Mesenchymal stem cell (in vitro differentiated cells and primary cell): ENCODE measurements at regions not wholly inside any gene's neighbourhood (a gene's known extent, or its start where the extent isn't known, plus 50 kb on each side); places are given as distances from the start of the nearest gene placed in this dataset.

Source experiments
- DNase-seq: peaks from one replicate; pipeline ENCODE4 v3.0.0-alpha.2; 2013
- H2AFZ ChIP-seq: one replicate; pipeline ENCODE4 v1.6.1; 2013; ENCODE audit warnings: low read depth, mild to moderate bottlenecking, control low read depth, inconsistent platforms, low read length, moderate library complexity
- H2AK5ac ChIP-seq: 2 replicates; pipeline ENCODE4 v1.6.1; 2013; ENCODE audit warnings: low read length, moderate library complexity, mild to moderate bottlenecking, inconsistent platforms; ENCODE audit not compliant: severe bottlenecking
- H2BK120ac ChIP-seq: one replicate; pipeline ENCODE4 v1.6.1; 2013; ENCODE audit warnings: low read depth, mild to moderate bottlenecking, inconsistent platforms, low read length, moderate library complexity
- H2BK12ac ChIP-seq, 2 experiments: one replicate each; pipeline ENCODE4 v1.6.1; 2013; ENCODE audit warnings: inconsistent platforms in 2 of 2, low read length in 2 of 2, mild to moderate bottlenecking in 2 of 2, moderate library complexity in 2 of 2, control low read depth in 1 of 2
- H2BK15ac ChIP-seq: one replicate; pipeline ENCODE4 v1.6.1; 2013; ENCODE audit warnings: mild to moderate bottlenecking, low read depth, inconsistent platforms; ENCODE audit not compliant: poor library complexity, severe bottlenecking
- H2BK5ac ChIP-seq: 2 replicates; pipeline ENCODE4 v1.6.1; 2013; ENCODE audit warnings: low read depth, mild to moderate bottlenecking, low read length, control low read depth, inconsistent platforms; ENCODE audit not compliant: poor library complexity, severe bottlenecking
- H3K14ac ChIP-seq, 2 experiments: one replicate each; pipeline ENCODE4 v1.6.1; 2013; ENCODE audit warnings: inconsistent platforms in 2 of 2, low read length in 2 of 2, control low read depth in 1 of 2, mild to moderate bottlenecking in 1 of 2, moderate library complexity in 1 of 2
- H3K18ac ChIP-seq, 2 experiments: one replicate each; pipeline ENCODE4 v1.6.1; 2013; ENCODE audit warnings: inconsistent platforms in 2 of 2, low read length in 2 of 2, control low read depth in 1 of 2, low read depth in 1 of 2, mild to moderate bottlenecking in 1 of 2
- H3K23ac ChIP-seq, 2 experiments: one replicate each; pipeline ENCODE4 v1.6.1; 2013; ENCODE audit warnings: inconsistent platforms in 2 of 2, low read length in 2 of 2, mild to moderate bottlenecking in 2 of 2, moderate library complexity in 2 of 2, control low read depth in 1 of 2
- H3K27ac ChIP-seq: 2 replicates; pipeline ENCODE4 v1.5.1; 2013; ENCODE audit warnings: mild to moderate bottlenecking, moderate library complexity, low read length, control low read depth, inconsistent platforms; ENCODE audit not compliant: poor library complexity, severe bottlenecking
- H3K27me3 ChIP-seq, 2 experiments: 2 replicates each; pipeline versions ENCODE4 v1.6.1 to v1.7.0; 2013; ENCODE audit warnings: low read length in 2 of 2, mild to moderate bottlenecking in 2 of 2, moderate library complexity in 2 of 2, control low read depth in 1 of 2, inconsistent platforms in 1 of 2; ENCODE audit not compliant: control insufficient read depth in 1 of 2, insufficient read depth in 1 of 2
- H3K36me3 ChIP-seq, 2 experiments: 2 replicates each; pipeline versions ENCODE4 v1.6.1 to v1.7.0; 2013; ENCODE audit warnings: low read length in 2 of 2, control low read depth in 1 of 2, inconsistent platforms in 1 of 2, low read depth in 1 of 2, mild to moderate bottlenecking in 1 of 2; ENCODE audit not compliant: insufficient read depth in 2 of 2, control insufficient read depth in 1 of 2
- H3K4ac ChIP-seq, 2 experiments: one replicate each; pipeline ENCODE4 v1.6.1; 2013; ENCODE audit warnings: inconsistent platforms in 2 of 2, low read length in 2 of 2, mild to moderate bottlenecking in 2 of 2, moderate library complexity in 2 of 2, control low read depth in 1 of 2, low read depth in 1 of 2
- H3K4me1 ChIP-seq: 2 replicates; pipeline ENCODE4 v1.6.1; 2013; ENCODE audit warnings: low read depth, low read length, control low read depth; ENCODE audit not compliant: control insufficient read depth, insufficient read depth
- H3K4me2 ChIP-seq: 2 replicates; pipeline ENCODE4 v1.6.1; 2013; ENCODE audit warnings: low read length, mild to moderate bottlenecking, inconsistent platforms; ENCODE audit not compliant: poor library complexity, severe bottlenecking
- H3K4me3 ChIP-seq, 2 experiments: 2 replicates each; pipeline versions ENCODE4 v1.5.1 to v1.7.0; 2013; ENCODE audit warnings: low read length in 2 of 2, mild to moderate bottlenecking in 2 of 2, control low read depth in 1 of 2, low read depth in 1 of 2; ENCODE audit not compliant: insufficient read depth in 1 of 2
- H3K79me1 ChIP-seq: replicated peaks from 2 replicates; pipeline ENCODE4 v1.6.1; 2013; ENCODE audit warnings: mild to moderate bottlenecking, control low read depth, low read length, inconsistent platforms; ENCODE audit not compliant: poor library complexity, severe bottlenecking
- H3K9ac ChIP-seq: 2 replicates; pipeline ENCODE4 v1.7.0; 2013; ENCODE audit warnings: mild to moderate bottlenecking, low read length, moderate library complexity
- H3K9me3 ChIP-seq: 2 replicates; pipeline ENCODE4 v1.7.0; 2013; ENCODE audit warnings: mild to moderate bottlenecking, low read length; ENCODE audit not compliant: control insufficient read depth
- H4K8ac ChIP-seq: one replicate; pipeline ENCODE4 v1.6.1; 2013; ENCODE audit warnings: inconsistent platforms, mild to moderate bottlenecking, low read length, moderate library complexity
- H4K91ac ChIP-seq: one replicate; pipeline ENCODE4 v1.6.1; 2013; ENCODE audit warnings: mild to moderate bottlenecking, low read length, inconsistent platforms
- WGBS: methylation state at CpG from one replicate; pipeline ENCODE4 v1.1.7; 2013; ENCODE audit warnings: mixed read lengths; 5-methylcytosine and 5-hydroxymethylcytosine counted together

- WGBS = 59% methylated on average over 2 of the region's 2 CpGs
- Histone ChIP-seq H3K4ac (no peak overlapping the region), H4K91ac (no peak overlapping the region), H3K14ac (no peak overlapping the region), H3K23ac (no peak overlapping the region), H2BK5ac (no peak overlapping the region), H3K27ac (no peak overlapping the region), H3K36me3 (no peaks in the 10 kb centered on the region), H2BK120ac (no peak overlapping the region), H3K4me3 (no peak overlapping the region), H3K9me3 (no peaks in the 10 kb centered on the region), H3K27me3 (no peaks in the 10 kb centered on the region), H2BK15ac (no peak overlapping the region), H2AFZ (no peak overlapping the region), H3K9ac (no peak overlapping the region), H2AK5ac (no peak overlapping the region), H3K18ac (no peak overlapping the region), H4K8ac (no peak overlapping the region), H3K79me1 (no peaks in the 10 kb centered on the region), H2BK12ac (no peak overlapping the region), H3K4me2 (no peak overlapping the region), H3K4me1 (peaks cover 9% of the 10 kb centered on the region)
- no peak for DNase-seq
These were observed 1043.0 kb upstream of the POU3F3 start for GRCh38 chr2:103810875-103811274.

- H2BK5ac ChIP-seq = no peak overlapping the region
- no peak overlapping the region for H3K23ac ChIP-seq
- H3K9ac ChIP-seq = no peak overlapping the region
- no peak overlapping the region for H3K4me3 ChIP-seq
- peaks cover 8% of the 10 kb centered on the region for H3K4me1 ChIP-seq
- H3K36me3 ChIP-seq = no peaks in the 10 kb centered on the region
- no peak overlapping the region for H2AK5ac ChIP-seq
- H4K91ac ChIP-seq = no peak overlapping the region
- H3K9me3 ChIP-seq = no peaks in the 10 kb centered on the region
- H2BK15ac ChIP-seq = no peak overlapping the region
- no peak overlapping the region for H2AFZ ChIP-seq
- no peak for DNase-seq
- no peak overlapping the region for H3K14ac ChIP-seq
- no CpG with 5 or more reads among the region's 3 CpGs for WGBS
- no peak overlapping the region for H3K27ac ChIP-seq
- no peak overlapping the region for H3K18ac ChIP-seq
- no peak overlapping the region for H3K4ac ChIP-seq
- H2BK12ac ChIP-seq = no peak overlapping the region
- no peak overlapping the region for H2BK120ac ChIP-seq
- H3K27me3 ChIP-seq = no peaks in the 10 kb centered on the region
- no peak overlapping the region for H4K8ac ChIP-seq
- no peak overlapping the region for H3K4me2 ChIP-seq
- no peaks in the 10 kb centered on the region for H3K79me1 ChIP-seq
These were observed 1039.9 kb upstream of the POU3F3 start for GRCh38 chr2:103814016-103814415.

- no peaks in the 10 kb centered on the region for H3K9me3 ChIP-seq
- H4K91ac ChIP-seq = no peak overlapping the region
- no peak overlapping the region for H2AK5ac ChIP-seq
- no peak overlapping the region for H3K4me3 ChIP-seq
- no peak overlapping the region for H3K23ac ChIP-seq
- no peak for DNase-seq
- H3K4ac ChIP-seq = no peak overlapping the region
- H3K9ac ChIP-seq = no peak overlapping the region
- H2BK120ac ChIP-seq = no peak overlapping the region
- H3K79me1 ChIP-seq = no peaks in the 10 kb centered on the region
- WGBS = no CpG with 5 or more reads among the region's 1 CpG
- no peak overlapping the region for H4K8ac ChIP-seq
- H3K4me2 ChIP-seq = no peak overlapping the region
- H3K27me3 ChIP-seq = no peaks in the 10 kb centered on the region
- H2BK5ac ChIP-seq = no peak overlapping the region
- H3K4me1 ChIP-seq = no peaks in the 10 kb centered on the region
- H3K36me3 ChIP-seq = no peaks in the 10 kb centered on the region
- no peak overlapping the region for H3K27ac ChIP-seq
- H2BK12ac ChIP-seq = no peak overlapping the region
- no peak overlapping the region for H3K14ac ChIP-seq
- H2AFZ ChIP-seq = no peak overlapping the region
- H3K18ac ChIP-seq = no peak overlapping the region
- H2BK15ac ChIP-seq = no peak overlapping the region
These were observed 1038.2 kb upstream of the POU3F3 start for GRCh38 chr2:103815731-103816130.

- no peaks in the 10 kb centered on the region for H3K27me3 ChIP-seq
- no peak overlapping the region for H3K4me3 ChIP-seq
- no peak overlapping the region for H3K23ac ChIP-seq
- no peak overlapping the region for H3K9ac ChIP-seq
- no peak overlapping the region for H4K8ac ChIP-seq
- no peak overlapping the region for H2AFZ ChIP-seq
- H2BK5ac ChIP-seq = no peak overlapping the region
- H3K36me3 ChIP-seq = no peaks in the 10 kb centered on the region
- H4K91ac ChIP-seq = no peak overlapping the region
- H3K4me2 ChIP-seq = no peak overlapping the region
- DNase-seq = no peak
- WGBS = 53% methylated on average over 1 of the region's 3 CpGs
- no peak overlapping the region for H3K27ac ChIP-seq
- H3K18ac ChIP-seq = no peak overlapping the region
- H3K79me1 ChIP-seq = no peaks in the 10 kb centered on the region
- no peak overlapping the region for H2BK120ac ChIP-seq
- no peak overlapping the region for H2AK5ac ChIP-seq
- H3K9me3 ChIP-seq = no peaks in the 10 kb centered on the region
- no peak overlapping the region for H2BK15ac ChIP-seq
- no peak overlapping the region for H2BK12ac ChIP-seq
- H3K14ac ChIP-seq = no peak overlapping the region
- no peaks in the 10 kb centered on the region for H3K4me1 ChIP-seq
- no peak overlapping the region for H3K4ac ChIP-seq
These were observed 1036.2 kb upstream of the POU3F3 start for GRCh38 chr2:103817746-103818145.
